ENCODE measurements at regions not wholly inside any gene's neighbourhood (a gene's known extent, or its start where the extent isn't known, plus 50 kb on each side); places are given as distances from the start of the nearest gene placed in this dataset.

DNA sequence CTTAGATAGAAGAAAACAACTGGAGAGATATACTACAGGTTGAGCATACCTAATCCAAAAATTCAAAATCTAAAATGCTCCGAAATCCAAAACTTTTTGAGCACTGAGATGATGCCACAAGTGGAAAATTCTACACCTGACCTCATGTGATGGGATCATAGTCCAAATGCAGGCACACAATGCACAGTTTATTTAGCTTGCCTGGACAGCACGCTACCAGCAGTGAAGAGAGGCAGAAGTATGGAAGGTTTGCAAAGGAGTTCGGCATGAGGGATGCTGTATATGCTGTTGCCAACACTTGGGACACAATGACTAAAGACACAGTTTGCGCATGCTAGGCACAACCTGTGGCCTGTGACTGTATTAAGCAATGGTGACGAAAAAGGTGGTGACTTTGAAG lies 58.1 kb upstream of the CAND1 start (continued):
- no peak for TF ChIP-seq ZNF142 (CRISPR knock-in tag; IDR thresholded peaks at IDR 0.05)
- TF ChIP-seq ZSCAN9 (CRISPR knock-in tag; IDR thresholded peaks at IDR 0.05; ENCODE audit: borderline replicate concordance), result no peak
- peak; percentile 51; the same call in 1 of the 2 replicates for TF ChIP-seq BCL6 (CRISPR knock-in tag; IDR thresholded peaks at IDR 0.05)
- TF ChIP-seq BHLHE40 (IDR thresholded peaks at IDR 0.05; ENCODE audit: low read length), result peak; percentile 71
- TF ChIP-seq RBFOX2 (IDR thresholded peaks at IDR 0.05; ENCODE audit: low read depth, low read length), result no peak
- TF ChIP-seq SOX13 (IDR thresholded peaks at IDR 0.05), result no peak
- peak in 1 of 2 experiments; percentile 41; a peak in 1 of 4 replicates for TF ChIP-seq SOX13 (CRISPR knock-in tag; conservative IDR thresholded peaks at IDR 0.05 in 1 of 2, IDR thresholded peaks at IDR 0.05 in 1 of 2)
- peak; percentile 67 for TF ChIP-seq HNF4A (CRISPR knock-in tag; IDR thresholded peaks at IDR 0.05)
- TF ChIP-seq MBNL3 (CRISPR knock-in tag; conservative IDR thresholded peaks at IDR 0.05), result no peak
- no peak for TF ChIP-seq IRF9 (CRISPR knock-in tag; IDR thresholded peaks at IDR 0.05; ENCODE audit: borderline replicate concordance)
- peak; percentile 49; the same call in 1 of the 2 replicates for TF ChIP-seq ZNF7 (CRISPR knock-in tag; IDR thresholded peaks at IDR 0.05)
- TF ChIP-seq, protein P1, sequence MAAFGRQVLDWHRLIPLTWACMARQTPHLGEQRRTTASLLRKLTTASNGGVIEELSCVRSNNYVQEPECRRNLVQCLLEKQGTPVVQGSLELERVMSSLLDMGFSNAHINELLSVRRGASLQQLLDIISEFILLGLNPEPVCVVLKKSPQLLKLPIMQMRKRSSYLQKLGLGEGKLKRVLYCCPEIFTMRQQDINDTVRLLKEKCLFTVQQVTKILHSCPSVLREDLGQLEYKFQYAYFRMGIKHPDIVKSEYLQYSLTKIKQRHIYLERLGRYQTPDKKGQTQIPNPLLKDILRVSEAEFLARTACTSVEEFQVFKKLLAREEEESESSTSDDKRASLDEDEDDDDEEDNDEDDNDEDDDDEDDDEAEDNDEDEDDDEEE (CRISPR knock-in tag; IDR thresholded peaks at IDR 0.05), result no peak
- TF ChIP-seq, protein P2, sequence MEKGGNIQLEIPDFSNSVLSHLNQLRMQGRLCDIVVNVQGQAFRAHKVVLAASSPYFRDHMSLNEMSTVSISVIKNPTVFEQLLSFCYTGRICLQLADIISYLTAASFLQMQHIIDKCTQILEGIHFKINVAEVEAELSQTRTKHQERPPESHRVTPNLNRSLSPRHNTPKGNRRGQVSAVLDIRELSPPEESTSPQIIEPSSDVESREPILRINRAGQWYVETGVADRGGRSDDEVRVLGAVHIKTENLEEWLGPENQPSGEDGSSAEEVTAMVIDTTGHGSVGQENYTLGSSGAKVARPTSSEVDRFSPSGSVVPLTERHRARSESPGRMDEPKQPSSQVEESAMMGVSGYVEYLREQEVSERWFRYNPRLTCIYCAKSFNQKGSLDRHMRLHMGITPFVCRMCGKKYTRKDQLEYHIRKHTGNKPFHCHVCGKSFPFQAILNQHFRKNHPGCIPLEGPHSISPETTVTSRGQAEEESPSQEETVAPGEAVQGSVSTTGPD (CRISPR knock-in tag; IDR thresholded peaks at IDR 0.05), result no peak
- TF ChIP-seq ARID5B (CRISPR knock-in tag; IDR thresholded peaks at IDR 0.05), result no peak
- TF ChIP-seq NR2C2 (CRISPR knock-in tag; IDR thresholded peaks at IDR 0.05; ENCODE audit: borderline replicate concordance), result no peak

Measured in HepG2 (cell line).